GM10248 (cell line): ENCODE measurements at regions not wholly inside any gene's neighbourhood (a gene's known extent, or its start where the extent isn't known, plus 50 kb on each side); places are given as distances from the start of the nearest gene placed in this dataset.

Experiments
- CTCF ChIA-PET: fragments of 300-600 bp; sonication (Branson Sonifier 250); formaldehyde crosslinking; extraction: SDS; loops from one replicate; lab custom pipeline; 2021; ENCODE audit warnings: antibody characterized with exemption; lab: Yijun Ruan, JAX
- POLR2A ChIA-PET: fragments of 350-650 bp; sonication (Branson Sonifier 250); formaldehyde crosslinking; extraction: SDS; loops from one replicate; lab custom pipeline; 2020; ENCODE audit warnings: antibody characterized with exemption; lab: Yijun Ruan, JAX
- DNase-seq: peaks from one replicate; pipeline ENCODE4 v3.0.0; 2012; ENCODE audit errors: extremely low spot score
- CTCF ChIP-seq: IDR thresholded peaks from 2 replicates; pipeline ENCODE4 v1.5.1; 2012; ENCODE audit warnings: mild to moderate bottlenecking, low read depth; ENCODE audit errors: extremely low read depth, missing control alignments, control extremely low read depth

DNA sequence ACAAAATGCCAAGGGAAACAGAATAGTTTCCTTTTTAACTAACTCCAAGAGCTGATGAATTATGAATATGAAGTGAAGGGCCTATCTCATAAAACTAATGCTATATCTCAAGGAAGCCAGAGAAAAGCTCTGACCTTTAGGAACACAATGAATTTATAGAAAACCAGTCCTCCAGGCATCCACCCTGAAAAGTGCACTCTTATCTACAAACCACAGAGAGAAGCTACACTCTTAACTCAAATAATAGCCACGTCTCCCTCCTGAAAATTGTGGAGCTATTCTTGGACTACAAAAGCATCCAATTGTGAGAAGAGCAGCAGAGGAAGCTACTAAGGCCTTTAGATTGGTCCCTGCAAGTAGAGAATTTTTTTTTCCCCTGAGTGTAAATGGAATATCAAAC, 253.9 kb downstream of the IL15 start:
- no peak for DNase-seq
- TF ChIP-seq CTCF: no peak
- ChIA-PET CTCF (interaction anchor here (1.3 to 1.6 kb wide), 2 partner anchors 9 to 21 kb away, joined by 3 to 5 read pairs; no protein-coding TSS in a partner anchor), POLR2A (no interaction called here)

GRCh38 chr4:141891260-141892120, 255.1 kb downstream of the IL15 start:
- TF ChIP-seq CTCF: no peak
- DNase-seq: no peak
- POLR2A ChIA-PET: no interaction called here
- CTCF ChIA-PET: interaction anchor here (1.3 to 1.6 kb wide), 2 partner anchors 8 to 19 kb away, joined by 3 to 5 read pairs; no protein-coding TSS in a partner anchor

- POLR2A ChIA-PET: no interaction called here
- no peak for TF ChIP-seq CTCF
- no peak for DNase-seq
- CTCF ChIA-PET: interaction anchor here (1.4 kb wide), 1 partner anchor 10 kb away, joined by 3 read pairs; no protein-coding TSS in a partner anchor
Measured at GRCh38 chr4:141896687-141897086, 260.3 kb downstream of the IL15 start.

DNA sequence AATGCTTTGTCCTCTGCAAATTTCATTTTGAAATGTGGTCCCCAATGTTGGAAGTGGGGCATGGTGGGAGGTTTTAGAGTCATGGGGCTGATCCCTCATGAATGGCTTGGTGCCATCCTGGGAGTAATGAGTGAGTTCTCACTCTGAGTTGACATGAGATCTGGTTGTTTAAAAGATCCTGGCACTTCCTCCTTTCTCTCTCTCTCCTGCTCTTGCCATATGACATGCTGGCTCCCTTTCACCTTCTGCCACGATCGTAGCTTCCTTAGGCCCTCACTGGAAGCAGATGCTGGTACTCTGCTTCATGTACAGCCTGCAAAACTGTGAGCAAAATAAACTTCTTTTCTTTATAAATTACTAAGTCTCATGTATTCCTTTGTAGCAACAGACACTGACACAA, 262.0 kb downstream of the IL15 start:
- ChIA-PET POLR2A (no interaction called here), CTCF (no interaction called here)
- no peak for DNase-seq

GRCh38 chr4:141899103-141899502, 262.7 kb downstream of the IL15 start:
- CTCF ChIA-PET: interaction anchor here (0.7 to 1.2 kb wide), 2 partner anchors 8 to 553 kb away, joined by 3 to 5 read pairs; no protein-coding TSS in a partner anchor
- TF ChIP-seq CTCF: no peak
- DNase-seq: no peak
- POLR2A ChIA-PET: no interaction called here

More for the DNA sequence above, 262.0 kb downstream of the IL15 start:
- TF ChIP-seq CTCF: no peak

DNA sequence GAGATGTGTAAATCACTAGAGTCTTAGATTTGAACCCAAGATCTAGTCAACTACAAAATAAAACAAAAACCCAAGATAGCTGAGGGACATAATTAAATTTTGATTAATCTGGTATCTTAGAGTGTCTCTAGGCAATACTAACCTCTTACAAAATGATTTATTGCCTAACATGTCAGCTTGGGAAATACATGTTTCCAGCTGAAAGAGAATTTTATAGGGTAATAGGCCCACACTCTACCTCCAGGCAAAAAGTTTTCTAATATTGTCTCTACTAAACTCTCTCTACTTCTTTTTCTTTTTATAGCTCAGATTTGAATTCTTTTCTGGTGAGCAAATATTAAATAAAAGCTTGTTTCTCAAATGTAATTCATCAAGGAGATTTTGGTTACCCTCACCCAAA, 263.2 kb downstream of the IL15 start:
- TF ChIP-seq CTCF: no peak
- CTCF ChIA-PET: interaction anchor here (0.7 to 1.2 kb wide), 2 partner anchors 9 to 554 kb away, joined by 3 to 5 read pairs; no protein-coding TSS in a partner anchor
- POLR2A ChIA-PET: no interaction called here
- no peak for DNase-seq
